Osteoblast (primary cell): ENCODE measurements at regions not wholly inside any gene's neighbourhood (a gene's known extent, or its start where the extent isn't known, plus 50 kb on each side); places are given as distances from the start of the nearest gene placed in this dataset.

Experiments used
- DNase-seq: peaks from one replicate; pipeline ENCODE4 v3.0.0; 2011; ENCODE audit warnings: low spot score, mixed read lengths; ENCODE audit not compliant: insufficient read length; ENCODE audit errors: missing footprints
- H2AFZ ChIP-seq: 2 replicates; pipeline ENCODE4 v1.6.0; 2011; ENCODE audit warnings: mild to moderate bottlenecking, low read length
- H3K27ac ChIP-seq: 2 replicates; pipeline ENCODE4 v1.5.1; 2011; ENCODE audit warnings: mild to moderate bottlenecking, low read depth, low read length, moderate library complexity
- H3K27me3 ChIP-seq: 2 replicates; pipeline ENCODE4 v1.6.0; 2012; ENCODE audit warnings: mild to moderate bottlenecking, control low read depth, inconsistent platforms, low read length, moderate library complexity; ENCODE audit not compliant: insufficient read depth
- H3K36me3 ChIP-seq: 2 replicates; pipeline ENCODE4 v1.5.1; 2011; ENCODE audit warnings: mild to moderate bottlenecking, low read length, control low read depth, moderate library complexity; ENCODE audit not compliant: insufficient read depth
- H3K4me1 ChIP-seq: 2 replicates; pipeline ENCODE4 v1.5.1; 2011; ENCODE audit warnings: mild to moderate bottlenecking, low read length, control low read depth, moderate library complexity; ENCODE audit not compliant: insufficient read depth
- H3K4me2 ChIP-seq: 2 replicates; pipeline ENCODE4 v1.6.0; 2011; ENCODE audit warnings: mild to moderate bottlenecking, low read length; ENCODE audit not compliant: insufficient read depth
- H3K4me3 ChIP-seq: fragments of 200-600 bp; sonication (generic); 3 replicates; pipeline ENCODE4 v1.5.1; 2012; ENCODE audit warnings: mild to moderate bottlenecking, low read length, inconsistent platforms; ENCODE audit not compliant: insufficient read depth
- H3K79me2 ChIP-seq: 2 replicates; pipeline ENCODE4 v1.6.0; 2012; ENCODE audit warnings: mild to moderate bottlenecking, low read length, control low read depth, inconsistent platforms; ENCODE audit not compliant: insufficient read depth
- H3K9me3 ChIP-seq: 2 replicates; pipeline ENCODE4 v1.5.1; 2011; ENCODE audit warnings: low read depth, low read length, control low read depth
- H4K20me1 ChIP-seq: 2 replicates; pipeline ENCODE4 v1.6.0; 2012; ENCODE audit warnings: mild to moderate bottlenecking, low read length, control low read depth; ENCODE audit not compliant: insufficient read depth
- TF ChIP-seq, protein P1 (sequence below): IDR thresholded peaks from 2 replicates; pipeline ENCODE4 v1.5.1; 2011; ENCODE audit warnings: mild to moderate bottlenecking, low read depth, low read length, moderate library complexity; ENCODE audit errors: extremely low read depth

DNA sequence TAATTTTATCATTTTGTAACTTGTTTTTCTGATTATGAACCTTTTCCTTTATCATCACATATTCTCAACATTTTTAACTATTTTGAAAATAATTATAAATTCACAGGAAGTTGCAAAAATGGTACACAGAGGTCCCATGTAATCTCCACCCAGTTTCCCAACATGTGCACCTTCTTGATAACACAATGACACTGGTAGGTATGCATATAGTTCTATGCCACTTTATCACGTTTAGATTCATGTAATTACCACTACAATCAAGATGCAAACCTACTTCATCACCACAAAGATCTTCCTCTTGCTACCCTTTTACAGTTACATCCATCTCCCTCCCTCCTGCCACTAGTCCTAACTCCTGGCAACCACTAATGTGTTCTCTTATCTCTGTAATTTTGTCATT is 413.9 kb downstream of the SHQ1 start:
- Histone ChIP-seq H3K79me2 (peaks cover 94% of the 10 kb centered on the region), H4K20me1 (peaks cover 77% of the 10 kb centered on the region)
- TF ChIP-seq, protein P1, sequence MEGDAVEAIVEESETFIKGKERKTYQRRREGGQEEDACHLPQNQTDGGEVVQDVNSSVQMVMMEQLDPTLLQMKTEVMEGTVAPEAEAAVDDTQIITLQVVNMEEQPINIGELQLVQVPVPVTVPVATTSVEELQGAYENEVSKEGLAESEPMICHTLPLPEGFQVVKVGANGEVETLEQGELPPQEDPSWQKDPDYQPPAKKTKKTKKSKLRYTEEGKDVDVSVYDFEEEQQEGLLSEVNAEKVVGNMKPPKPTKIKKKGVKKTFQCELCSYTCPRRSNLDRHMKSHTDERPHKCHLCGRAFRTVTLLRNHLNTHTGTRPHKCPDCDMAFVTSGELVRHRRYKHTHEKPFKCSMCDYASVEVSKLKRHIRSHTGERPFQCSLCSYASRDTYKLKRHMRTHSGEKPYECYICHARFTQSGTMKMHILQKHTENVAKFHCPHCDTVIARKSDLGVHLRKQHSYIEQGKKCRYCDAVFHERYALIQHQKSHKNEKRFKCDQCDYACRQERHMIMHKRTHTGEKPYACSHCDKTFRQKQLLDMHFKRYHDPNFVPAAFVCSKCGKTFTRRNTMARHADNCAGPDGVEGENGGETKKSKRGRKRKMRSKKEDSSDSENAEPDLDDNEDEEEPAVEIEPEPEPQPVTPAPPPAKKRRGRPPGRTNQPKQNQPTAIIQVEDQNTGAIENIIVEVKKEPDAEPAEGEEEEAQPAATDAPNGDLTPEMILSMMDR, result no peak

DNA sequence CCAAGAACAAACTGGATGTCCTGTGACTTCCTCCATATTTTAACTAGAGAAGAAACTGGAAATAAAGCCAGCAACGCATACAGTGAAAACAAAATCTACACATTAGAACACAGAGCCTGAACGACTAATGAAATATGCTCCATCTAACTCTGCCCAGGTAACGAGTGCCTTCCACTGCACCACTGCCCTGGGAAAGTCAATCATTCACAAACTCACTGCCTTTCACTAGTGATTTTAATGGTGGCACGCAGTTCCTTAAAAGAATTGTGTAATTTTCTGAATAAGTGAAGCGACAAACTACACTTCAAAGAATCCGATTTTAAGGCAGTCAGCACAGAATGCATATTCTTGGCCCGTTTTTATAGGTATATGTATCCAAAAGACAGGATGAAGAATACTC is 416.0 kb downstream of the SHQ1 start:
- TF ChIP-seq, protein P1, result no peak
- no peak for DNase-seq
- no peak overlapping the region for H3K4me3 ChIP-seq
- H3K4me2 ChIP-seq, result no peak overlapping the region
- H3K36me3 ChIP-seq, result no peaks in the 10 kb centered on the region
- H3K9me3 ChIP-seq, result no peaks in the 10 kb centered on the region
- no peaks in the 10 kb centered on the region for H3K27me3 ChIP-seq
- no peak overlapping the region for H2AFZ ChIP-seq
- H3K27ac ChIP-seq, result no peak overlapping the region
- H3K4me1 ChIP-seq, result no peaks in the 10 kb centered on the region
- H4K20me1 ChIP-seq, result peaks cover 86% of the 10 kb centered on the region
- H3K79me2 ChIP-seq, result peaks cover 91% of the 10 kb centered on the region

More for the DNA sequence above, 413.9 kb downstream of the SHQ1 start:
- no peak overlapping the region for H3K4me2 ChIP-seq
- no peaks in the 10 kb centered on the region for H3K4me1 ChIP-seq
- no peak overlapping the region for H3K4me3 ChIP-seq
- no peak overlapping the region for H2AFZ ChIP-seq
- H3K27ac ChIP-seq, result no peak overlapping the region
- DNase-seq, result no peak
- no peaks in the 10 kb centered on the region for H3K36me3 ChIP-seq
- H3K9me3 ChIP-seq, result no peaks in the 10 kb centered on the region
- H3K27me3 ChIP-seq, result no peaks in the 10 kb centered on the region

DNA sequence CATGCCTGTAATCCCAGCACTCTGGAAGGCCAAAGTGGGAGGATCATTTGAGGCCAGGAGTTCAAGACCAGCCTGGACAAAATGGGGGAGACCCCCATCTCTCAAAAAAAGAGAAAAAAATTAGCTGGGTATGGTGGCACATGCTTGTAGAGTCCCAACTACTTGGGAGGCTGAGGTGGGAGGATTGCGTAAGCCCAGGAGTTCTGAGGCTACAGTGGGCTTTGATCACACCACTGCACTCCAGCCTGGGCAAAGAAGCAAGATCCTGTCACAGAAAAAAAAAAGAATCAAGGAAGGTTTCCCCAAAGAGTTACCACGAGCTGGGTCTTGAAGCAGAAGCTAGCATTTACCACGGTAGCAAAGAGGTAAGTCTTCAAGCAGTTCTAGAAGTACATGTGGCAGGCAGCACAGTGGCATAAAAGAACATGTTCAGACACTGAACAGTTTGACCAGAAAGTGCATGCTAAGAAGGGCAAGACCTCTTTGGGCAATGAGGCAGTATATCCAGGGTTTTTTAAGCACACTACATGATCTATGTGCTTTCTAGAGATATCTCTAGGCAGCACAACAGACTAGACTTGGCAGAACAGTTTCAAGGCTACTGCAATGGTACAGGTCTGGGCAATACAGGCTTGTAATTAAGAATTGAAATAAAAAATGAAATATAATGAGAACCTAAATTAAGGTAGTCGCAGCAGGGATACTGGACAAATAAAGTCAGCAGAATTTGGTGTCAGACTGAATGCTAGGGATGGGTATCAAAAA is 418.5 kb downstream of the SHQ1 start:
- H3K27me3 ChIP-seq, result no peaks in the 10 kb centered on the region
- H3K36me3 ChIP-seq, result no peaks in the 10 kb centered on the region
- H3K4me1 ChIP-seq, result no peaks in the 10 kb centered on the region
- no peak overlapping the region for H2AFZ ChIP-seq
- H3K4me3 ChIP-seq, result no peak overlapping the region
- H3K79me2 ChIP-seq, result peaks cover 93% of the 10 kb centered on the region
- no peak overlapping the region for H3K4me2 ChIP-seq
- peaks cover 90% of the 10 kb centered on the region for H4K20me1 ChIP-seq
- H3K9me3 ChIP-seq, result no peaks in the 10 kb centered on the region
- TF ChIP-seq, protein P1, result no peak
- no peak for DNase-seq
- H3K27ac ChIP-seq, result no peak overlapping the region

DNA sequence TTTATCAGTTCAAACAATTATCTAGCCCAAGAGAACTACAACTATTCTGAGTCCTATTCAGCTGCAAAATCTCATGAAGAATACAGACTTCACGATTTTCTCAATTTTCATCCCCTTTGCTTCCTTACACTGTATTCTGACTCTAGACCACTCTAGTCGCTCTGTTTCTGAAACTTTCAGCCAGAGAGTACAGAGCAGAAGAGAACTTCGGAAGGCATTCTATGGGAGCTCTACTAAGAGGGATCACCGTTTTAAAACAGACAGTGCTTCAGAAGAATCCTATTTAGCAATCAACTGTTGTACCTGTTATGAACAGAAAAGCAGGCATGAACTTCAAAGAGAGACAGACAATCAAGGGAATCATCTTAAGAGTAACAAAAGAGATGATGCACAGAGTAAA is 419.4 kb downstream of the SHQ1 start:
- Histone ChIP-seq H3K4me1 (no peaks in the 10 kb centered on the region), H3K27ac (no peak overlapping the region), H3K27me3 (no peaks in the 10 kb centered on the region), H2AFZ (no peak overlapping the region), H3K4me3 (no peak overlapping the region), H3K36me3 (no peaks in the 10 kb centered on the region), H4K20me1 (peaks cover 85% of the 10 kb centered on the region), H3K4me2 (no peak overlapping the region), H3K79me2 (peaks cover 93% of the 10 kb centered on the region), H3K9me3 (no peaks in the 10 kb centered on the region)
- TF ChIP-seq, protein P1, result no peak
- no peak for DNase-seq
